ENCODE measurements at regions not wholly inside any gene's neighbourhood (a gene's known extent, or its start where the extent isn't known, plus 50 kb on each side); places are given as distances from the start of the nearest gene placed in this dataset.
"Not testable (repeated sequence)": the region's sequence is repeated elsewhere in the genome, so short reads cannot be mapped to it uniquely, and the experiment has no call there.

- peak; percentile 20 for DNase-seq
Observed at GRCh38 chr9:748861-749497, 92.5 kb upstream of the DMRT1 start.

GRCh38 chr9:749716-750115 is 91.8 kb upstream of the DMRT1 start:
- DNase-seq = peak; percentile 85

- peak; percentile 15 for DNase-seq
Observed at GRCh38 chr9:750249-750967, 91.1 kb upstream of the DMRT1 start.

- DNase-seq = peak; percentile 75
Observed at GRCh38 chr9:751137-752051, 90.1 kb upstream of the DMRT1 start.

GRCh38 chr9:752201-752600 is 89.3 kb upstream of the DMRT1 start:
- DNase-seq = no peak

- DNase-seq = no peak
Observed at GRCh38 chr9:752681-753200, 88.8 kb upstream of the DMRT1 start.

GRCh38 chr9:753734-754133 is 87.8 kb upstream of the DMRT1 start:
- DNase-seq = not testable (repeated sequence)

GRCh38 chr9:754150-754931 is 87.2 kb upstream of the DMRT1 start:
- no peak for DNase-seq

GRCh38 chr9:755454-756381 is 85.8 kb upstream of the DMRT1 start:
- peak; percentile 88 for DNase-seq

GRCh38 chr9:757246-757881 is 84.1 kb upstream of the DMRT1 start:
- DNase-seq = peak; percentile 53

- DNase-seq = no peak
Observed at GRCh38 chr9:758146-758545, 83.4 kb upstream of the DMRT1 start.

- DNase-seq = no peak
Observed at GRCh38 chr9:759541-759940, 82.0 kb upstream of the DMRT1 start.

- DNase-seq = no peak
Observed at GRCh38 chr9:759983-760736, 81.3 kb upstream of the DMRT1 start.

- no peak for DNase-seq
Observed at GRCh38 chr9:761176-761792, 80.2 kb upstream of the DMRT1 start.

- DNase-seq = peak; percentile 40
Observed at GRCh38 chr9:761793-762560, 79.5 kb upstream of the DMRT1 start.

- no peak for DNase-seq
Observed at GRCh38 chr9:763692-764091, 77.8 kb upstream of the DMRT1 start.

GRCh38 chr9:764105-764524 is 77.4 kb upstream of the DMRT1 start:
- peak; percentile 84 for DNase-seq

GRCh38 chr9:764986-765385 is 76.5 kb upstream of the DMRT1 start:
- no peak for DNase-seq

GRCh38 chr9:767061-767561 is 74.4 kb upstream of the DMRT1 start:
- not testable (repeated sequence) for DNase-seq
